WTC11 (cell line): ENCODE measurements at regions not wholly inside any gene's neighbourhood (a gene's known extent, or its start where the extent isn't known, plus 50 kb on each side); places are given as distances from the start of the nearest gene placed in this dataset.

Source experiments
- ATAC-seq: fragments of 200-7000 bp; cut with Tn5 transposase; 2 replicates; pipeline ENCODE4 v1.10.0; 2021; ENCODE audit warnings: mild to moderate bottlenecking, moderate library complexity
- CTCF ChIA-PET: fragments of 300-600 bp; sonication (Branson Sonifier 250); formaldehyde crosslinking; loops from one replicate; lab custom pipeline; 2021; ENCODE audit warnings: antibody characterized with exemption; lab: Charles Lee
- POLR2A ChIA-PET: fragments of 350-600 bp; sonication (Branson Sonifier 250); formaldehyde crosslinking; loops from one replicate; lab custom pipeline; 2021; ENCODE audit warnings: antibody characterized with exemption; lab: Charles Lee
- DNase-seq: peaks from one replicate; pipeline ENCODE4 v3.0.0; 2021; ENCODE audit warnings: low spot score
- H3K27ac Mint-ChIP-seq: 2 replicates; pipeline ENCODE4 v1.8.0; 2021; ENCODE audit warnings: mixed read lengths
- H3K27me3 Mint-ChIP-seq: 2 replicates; pipeline ENCODE4 v1.8.0; 2021; ENCODE audit warnings: low read depth, mild to moderate bottlenecking, moderate library complexity, mixed read lengths
- H3K36me3 Mint-ChIP-seq: 2 replicates; pipeline ENCODE4 v1.8.0; 2021; ENCODE audit warnings: mixed read lengths
- H3K4me1 Mint-ChIP-seq: 2 replicates; pipeline ENCODE4 v1.8.0; 2022; ENCODE audit warnings: mixed read lengths
- H3K4me3 Mint-ChIP-seq: 2 replicates; pipeline ENCODE4 v1.8.0; 2021; ENCODE audit warnings: mild to moderate bottlenecking, moderate library complexity, mixed read lengths
- H3K9me3 Mint-ChIP-seq: 2 replicates; pipeline ENCODE4 v1.8.0; 2021; ENCODE audit warnings: mixed read lengths
- AR ChIP-seq: fragments of 250-450 bp; sonication (Bioruptor Pico); IDR thresholded peaks from 2 replicates; pipeline ENCODE4 v1.9.0; 2021; ENCODE audit warnings: mild to moderate bottlenecking
- ATF3 ChIP-seq: sonication (generic); formaldehyde crosslinking; conservative IDR thresholded peaks from 2 replicates; pipeline ENCODE4 v1.8.1; 2022; ENCODE audit warnings: mild to moderate bottlenecking, missing genetic modification reagents
- CTCF ChIP-seq: fragments of 200-600 bp; IDR thresholded peaks from 2 replicates; pipeline ENCODE4 v1.8.0; 2022; ENCODE audit warnings: antibody characterized with exemption
- E2F1 ChIP-seq: sonication (generic); formaldehyde crosslinking; IDR thresholded peaks from 2 replicates; pipeline ENCODE4 v1.8.0; 2022; ENCODE audit warnings: mild to moderate bottlenecking, missing genetic modification reagents
- ERG ChIP-seq: fragments of 250-450 bp; sonication (Bioruptor Pico); IDR thresholded peaks from 2 replicates; pipeline ENCODE4 v1.8.0; 2021; ENCODE audit warnings: mild to moderate bottlenecking
- GABPB1 ChIP-seq: sonication (generic); formaldehyde crosslinking; IDR thresholded peaks from 2 replicates; pipeline ENCODE4 v1.8.1; 2023; ENCODE audit warnings: mild to moderate bottlenecking, missing genetic modification reagents
- IRF1 ChIP-seq: sonication (generic); formaldehyde crosslinking; IDR thresholded peaks from 2 replicates; pipeline ENCODE4 v1.8.0; 2023; ENCODE audit warnings: missing genetic modification reagents
- JAZF1 ChIP-seq: fragments of 250-450 bp; sonication (Bioruptor Pico); IDR thresholded peaks from 2 replicates; pipeline ENCODE4 v1.9.0; 2021; ENCODE audit warnings: moderate library complexity, mild to moderate bottlenecking, inconsistent platforms
- MAX ChIP-seq: sonication (generic); formaldehyde crosslinking; IDR thresholded peaks from 2 replicates; pipeline ENCODE4 v1.8.0; 2022; ENCODE audit warnings: mild to moderate bottlenecking, missing genetic modification reagents
- NFATC4 ChIP-seq: fragments of 250-450 bp; sonication (Bioruptor Pico); IDR thresholded peaks from 2 replicates; pipeline ENCODE4 v1.9.0; 2021; ENCODE audit warnings: mild to moderate bottlenecking
- NR1H2 ChIP-seq: sonication (generic); formaldehyde crosslinking; IDR thresholded peaks from 2 replicates; pipeline ENCODE4 v1.9.0; 2021; ENCODE audit warnings: mild to moderate bottlenecking, moderate library complexity, missing genetic modification reagents
- SMAD3 ChIP-seq: sonication (generic); formaldehyde crosslinking; IDR thresholded peaks from 2 replicates; pipeline ENCODE4 v1.8.0; 2022; ENCODE audit warnings: missing genetic modification reagents, mild to moderate bottlenecking, borderline replicate concordance
- SMAD4 ChIP-seq: sonication (generic); formaldehyde crosslinking; IDR thresholded peaks from 2 replicates; pipeline ENCODE4 v1.8.0; 2022; ENCODE audit warnings: mild to moderate bottlenecking, missing genetic modification reagents
- SOX15 ChIP-seq: fragments of 250-450 bp; sonication (Bioruptor Pico); IDR thresholded peaks from 2 replicates; pipeline ENCODE4 v1.9.0; 2021; ENCODE audit warnings: mild to moderate bottlenecking
- SP1 ChIP-seq: sonication (generic); formaldehyde crosslinking; conservative IDR thresholded peaks from 2 replicates; pipeline ENCODE4 v1.8.1; 2022; ENCODE audit warnings: missing genetic modification reagents
- TEAD1 ChIP-seq: sonication (generic); formaldehyde crosslinking; IDR thresholded peaks from 2 replicates; pipeline ENCODE4 v1.8.0; 2022; ENCODE audit warnings: mild to moderate bottlenecking, missing genetic modification reagents
- ZBTB43 ChIP-seq: sonication (generic); formaldehyde crosslinking; IDR thresholded peaks from 2 replicates; pipeline ENCODE4 v1.8.1; 2023; ENCODE audit warnings: mild to moderate bottlenecking, missing genetic modification reagents
- ZNF423 ChIP-seq: fragments of 250-450 bp; sonication (Bioruptor Pico); IDR thresholded peaks from 2 replicates; pipeline ENCODE4 v2.1.2; 2022; ENCODE audit warnings: mild to moderate bottlenecking, moderate library complexity

- Mint-ChIP-seq H3K27me3 (no peaks in the 10 kb centered on the region; the same call in 1 of the 2 replicates), H3K36me3 (no peaks in the 10 kb centered on the region), H3K9me3 (no peaks in the 10 kb centered on the region), H3K4me1 (peaks cover 4% of the 10 kb centered on the region; the same call in 1 of the 2 replicates), H3K4me3 (no peak overlapping the region; the same call in 1 of the 2 replicates), H3K27ac (no peak overlapping the region)
- ATAC-seq (no peak), DNase-seq (no peak)
- POLR2A ChIA-PET: no interaction called here
- TF ChIP-seq ZNF423 (CRISPR knock-in tag) (peak; percentile 27; the same call in 1 of the 2 replicates), SP1 (CRISPR knock-in tag) (no peak), SOX15 (CRISPR knock-in tag) (no peak)
- CTCF ChIA-PET: interaction anchor here (0.6 to 3.1 kb wide), 73 partner anchors 9 to 976 kb away, joined by 3 to 55 read pairs (median 4); no protein-coding TSS in a partner anchor
Observed at GRCh38 chr22:49633010-49633324, 194.7 kb downstream of the BRD1 start.

GRCh38 chr22:49632199-49633009 lies 195.3 kb downstream of the BRD1 start:
- ChIA-PET CTCF (interaction anchor here (0.6 to 3.1 kb wide), 73 partner anchors 10 to 975 kb away, joined by 3 to 55 read pairs (median 4); no protein-coding TSS in a partner anchor), POLR2A (no interaction called here)
- Mint-ChIP-seq H3K27ac (no peak overlapping the region), H3K36me3 (no peaks in the 10 kb centered on the region), H3K4me1 (peaks cover 4% of the 10 kb centered on the region; the same call in 1 of the 2 replicates), H3K9me3 (no peaks in the 10 kb centered on the region), H3K4me3 (peak overlapping the region; percentile 59), H3K27me3 (no peaks in the 10 kb centered on the region; the same call in 1 of the 2 replicates)
- DNase-seq (peak; percentile 82), ATAC-seq (peak; percentile 85)
- TF ChIP-seq SP1 (CRISPR knock-in tag) (0 out of 2 replicates have a peak, but pooled peaks have one; percentile 12), CTCF (peak; percentile 62; the same call in 1 of the 2 replicates), ATF3 (CRISPR knock-in tag) (no peak), SMAD4 (CRISPR knock-in tag) (no peak), AR (CRISPR knock-in tag) (no peak), NFATC4 (no peak), ZNF423 (CRISPR knock-in tag) (peak; percentile 53), ZBTB43 (CRISPR knock-in tag) (0 out of 2 replicates have a peak, but pooled peaks have one; percentile 44), IRF1 (CRISPR knock-in tag) (no peak), MAX (peak; percentile 62), GABPB1 (CRISPR knock-in tag) (0 out of 2 replicates have a peak, but pooled peaks have one; percentile 67)

- ChIA-PET POLR2A (no interaction called here), CTCF (interaction anchor here (0.8 to 1.6 kb wide), 5 partner anchors 82 to 232 kb away, joined by 3 to 7 read pairs (median 4); no protein-coding TSS in a partner anchor)
- peaks cover 4% of the 10 kb centered on the region; the same call in 1 of the 2 replicates for H3K4me1 Mint-ChIP-seq
- H3K27ac Mint-ChIP-seq: no peak overlapping the region
- ATAC-seq (no peak), DNase-seq (no peak)
- H3K27me3 Mint-ChIP-seq: no peaks in the 10 kb centered on the region; the same call in 1 of the 2 replicates
- no peaks in the 10 kb centered on the region for H3K9me3 Mint-ChIP-seq
- H3K4me3 Mint-ChIP-seq: no peak overlapping the region
- H3K36me3 Mint-ChIP-seq: no peaks in the 10 kb centered on the region
- TF ChIP-seq JAZF1: no peak
- TF ChIP-seq ERG (CRISPR knock-in tag): no peak
- TF ChIP-seq SMAD3 (CRISPR knock-in tag): no peak
- TF ChIP-seq TEAD1 (CRISPR knock-in tag): no peak
- TF ChIP-seq ZNF423 (CRISPR knock-in tag): no peak
- TF ChIP-seq E2F1 (CRISPR knock-in tag): no peak
- TF ChIP-seq NR1H2 (CRISPR knock-in tag): no peak
Observed at GRCh38 chr22:49630448-49630946, 197.2 kb downstream of the BRD1 start.
